Testis (tissue), 2 donors: ENCODE measurements at regions not wholly inside any gene's neighbourhood (a gene's known extent, or its start where the extent isn't known, plus 50 kb on each side); places are given as distances from the start of the nearest gene placed in this dataset.

Source experiments
- DNase-seq: peaks from one replicate; pipeline ENCODE4 v3.0.0-alpha.2; 2019
- H3K27ac ChIP-seq, 2 donors: fragments of 200-600 bp; sonication (generic); one replicate each; pipeline ENCODE4 v1.5.1; 2019
- H3K27me3 ChIP-seq: fragments of 200-600 bp; sonication (generic); one replicate; pipeline ENCODE4 v1.5.1; 2019
- H3K36me3 ChIP-seq: fragments of 200-600 bp; sonication (generic); one replicate; pipeline ENCODE4 v1.5.1; 2017; ENCODE audit warnings: low read depth; ENCODE audit errors: missing control alignments
- H3K4me1 ChIP-seq: fragments of 200-600 bp; sonication (generic); one replicate; pipeline ENCODE4 v1.5.1; 2019
- H3K4me3 ChIP-seq, 2 donors: fragments of 200-600 bp; sonication (generic); one replicate each; pipeline ENCODE4 v1.5.1; 2017 to 2019
- H3K9me3 ChIP-seq: fragments of 200-600 bp; sonication (generic); one replicate; pipeline ENCODE4 v1.5.1; 2017
- POLR2A ChIP-seq: fragments of 450-650 bp; IDR thresholded peaks from one replicate; pipeline ENCODE4 v1.6.1; 2017; ENCODE audit warnings: antibody characterized with exemption, mild to moderate bottlenecking, moderate library complexity
- WGBS, 2 donors: methylation state at CpG; one replicate each; pipeline ENCODE4 v1.1.5; 2018; 5-methylcytosine and 5-hydroxymethylcytosine counted together
- intact Hi-C: fragments of 100-400 bp; cut with DNase I; formaldehyde crosslinking; loops from one replicate; pipeline ENCODE4 v1.15.1; 2023; ENCODE audit warnings: low total_unique reads
- TF ChIP-seq, protein P1 (sequence below), 3 experiments: fragments of 450-650 bp in 2 of 3; fragments of 200-600 bp in 1 of 3; sonication (generic) in 1 of 3; IDR thresholded peaks; one replicate each; pipeline ENCODE4 v1.5.1; 2016 to 2019; ENCODE audit warnings: antibody characterized with exemption in 3 of 3, mild to moderate bottlenecking in 2 of 3, moderate library complexity in 1 of 3

DNA sequence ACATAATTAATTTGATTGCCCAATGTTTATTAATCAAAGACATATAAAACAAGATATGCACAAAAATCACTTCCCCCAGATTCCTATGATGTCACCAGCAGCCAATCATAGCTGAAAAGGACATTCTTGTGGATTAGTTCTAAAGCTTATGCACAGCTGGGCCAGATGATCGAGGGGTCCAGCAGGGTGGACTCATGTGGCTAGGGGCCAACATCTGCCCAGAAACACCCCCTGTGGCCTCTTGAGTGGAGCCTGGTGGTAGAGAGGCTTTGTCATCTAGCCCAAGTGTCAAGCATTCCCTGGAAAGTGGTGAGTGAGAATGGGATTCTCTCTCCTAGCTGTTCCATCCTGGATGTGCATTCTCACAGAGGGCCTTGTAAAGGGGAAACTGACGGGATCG is 590.0 kb downstream of the BCL11B start:
- H3K27me3 ChIP-seq, result no peaks in the 10 kb centered on the region
- H3K4me3 ChIP-seq, result no peak overlapping the region
- TF ChIP-seq, protein P1, sequence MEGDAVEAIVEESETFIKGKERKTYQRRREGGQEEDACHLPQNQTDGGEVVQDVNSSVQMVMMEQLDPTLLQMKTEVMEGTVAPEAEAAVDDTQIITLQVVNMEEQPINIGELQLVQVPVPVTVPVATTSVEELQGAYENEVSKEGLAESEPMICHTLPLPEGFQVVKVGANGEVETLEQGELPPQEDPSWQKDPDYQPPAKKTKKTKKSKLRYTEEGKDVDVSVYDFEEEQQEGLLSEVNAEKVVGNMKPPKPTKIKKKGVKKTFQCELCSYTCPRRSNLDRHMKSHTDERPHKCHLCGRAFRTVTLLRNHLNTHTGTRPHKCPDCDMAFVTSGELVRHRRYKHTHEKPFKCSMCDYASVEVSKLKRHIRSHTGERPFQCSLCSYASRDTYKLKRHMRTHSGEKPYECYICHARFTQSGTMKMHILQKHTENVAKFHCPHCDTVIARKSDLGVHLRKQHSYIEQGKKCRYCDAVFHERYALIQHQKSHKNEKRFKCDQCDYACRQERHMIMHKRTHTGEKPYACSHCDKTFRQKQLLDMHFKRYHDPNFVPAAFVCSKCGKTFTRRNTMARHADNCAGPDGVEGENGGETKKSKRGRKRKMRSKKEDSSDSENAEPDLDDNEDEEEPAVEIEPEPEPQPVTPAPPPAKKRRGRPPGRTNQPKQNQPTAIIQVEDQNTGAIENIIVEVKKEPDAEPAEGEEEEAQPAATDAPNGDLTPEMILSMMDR (IDR thresholded peaks at IDR 0.05), result no peak
- TF ChIP-seq POLR2A, result no peak
- DNase-seq, result no peak
- no peaks in the 10 kb centered on the region for H3K4me1 ChIP-seq
- H3K9me3 ChIP-seq, result no peaks in the 10 kb centered on the region
- 89 to 92% methylated on average over 3 of the region's 3 CpGs for WGBS, 2 donors
- H3K27ac ChIP-seq, result no peak overlapping the region
- H3K36me3 ChIP-seq, result no peaks in the 10 kb centered on the region
- intact Hi-C loops, result no loop called here

DNA sequence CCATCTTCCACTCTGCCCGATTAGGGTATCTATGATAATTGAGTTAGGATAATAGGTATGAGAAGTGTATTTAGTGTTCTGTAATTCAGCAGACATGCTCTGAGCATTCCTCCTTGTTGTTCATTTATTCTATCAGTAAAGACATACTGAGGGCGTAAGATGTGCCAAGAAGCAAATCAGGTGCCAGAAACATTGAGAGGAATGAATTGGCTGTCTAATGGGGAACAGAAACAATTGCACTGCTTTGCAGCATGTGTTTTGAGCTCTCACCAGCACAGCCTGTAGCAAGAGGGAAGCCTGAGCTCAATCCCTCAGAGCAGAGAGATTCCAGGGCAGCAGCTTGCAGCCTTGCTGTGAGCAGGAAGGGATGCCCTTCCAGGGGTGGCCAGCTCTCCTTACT is 589.3 kb downstream of the BCL11B start:
- H3K27me3 ChIP-seq, result no peaks in the 10 kb centered on the region
- H3K4me3 ChIP-seq, result no peak overlapping the region
- no peak for DNase-seq
- no peak for TF ChIP-seq POLR2A
- TF ChIP-seq, protein P1 (IDR thresholded peaks at IDR 0.05), result no peak
- intact Hi-C loops, result no loop called here
- no peaks in the 10 kb centered on the region for H3K36me3 ChIP-seq
- no peak overlapping the region for H3K27ac ChIP-seq
- H3K9me3 ChIP-seq, result no peaks in the 10 kb centered on the region
- 51 to 74% methylated on average over 2 of the region's 2 CpGs for WGBS, 2 donors
- no peaks in the 10 kb centered on the region for H3K4me1 ChIP-seq

DNA sequence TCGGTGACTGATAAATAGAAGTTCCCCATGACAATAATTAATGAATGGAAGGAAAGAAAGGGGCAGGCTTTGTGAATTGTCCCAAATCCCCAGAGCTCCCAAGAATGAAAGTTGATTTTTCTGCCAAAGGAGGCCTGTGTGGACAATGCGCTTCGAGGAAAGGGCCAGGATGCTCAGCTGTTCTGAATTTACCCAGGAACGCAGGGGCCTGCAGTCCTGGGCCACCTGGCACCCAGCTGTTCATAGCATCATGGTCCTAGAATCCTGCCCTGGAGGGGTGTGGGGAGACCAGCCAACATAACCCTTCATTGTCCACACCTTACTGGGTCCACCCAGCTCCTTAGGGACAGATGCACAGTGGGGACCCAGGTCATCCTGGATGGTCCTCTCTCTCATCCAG is 587.5 kb downstream of the BCL11B start:
- no peak overlapping the region for H3K4me3 ChIP-seq
- no peaks in the 10 kb centered on the region for H3K27me3 ChIP-seq
- intact Hi-C loops, result no loop called here
- H3K9me3 ChIP-seq, result no peaks in the 10 kb centered on the region
- no peaks in the 10 kb centered on the region for H3K36me3 ChIP-seq
- H3K27ac ChIP-seq, result no peak overlapping the region
- TF ChIP-seq, protein P1 (IDR thresholded peaks at IDR 0.05), result no peak
- TF ChIP-seq POLR2A, result no peak
- no peaks in the 10 kb centered on the region for H3K4me1 ChIP-seq
- WGBS, 2 donors, result 79 to 87% methylated on average over 4 of the region's 4 CpGs
- DNase-seq, result no peak

DNA sequence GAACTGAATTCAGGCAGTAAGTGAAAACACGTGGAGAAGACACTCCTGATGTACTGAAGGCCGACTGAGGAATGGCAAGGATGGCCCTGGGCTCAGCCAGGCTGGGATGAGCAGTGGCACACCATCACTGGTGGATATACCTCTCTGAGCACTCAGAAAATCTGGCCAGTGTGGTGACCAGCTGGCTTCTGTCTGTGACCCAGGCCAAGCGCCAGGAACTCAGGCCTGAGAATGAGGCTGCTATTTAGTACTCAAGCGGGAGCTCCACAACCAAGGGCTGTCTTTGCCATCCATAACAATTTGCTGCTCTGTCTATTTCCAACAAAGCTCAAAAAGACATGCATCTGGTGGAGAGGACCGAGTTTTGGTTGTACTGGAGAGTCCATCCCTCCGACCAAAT is 586.3 kb downstream of the BCL11B start:
- no peaks in the 10 kb centered on the region for H3K9me3 ChIP-seq
- no peaks in the 10 kb centered on the region for H3K4me1 ChIP-seq
- H3K36me3 ChIP-seq, result no peaks in the 10 kb centered on the region
- H3K4me3 ChIP-seq, result no peak overlapping the region
- no peak overlapping the region for H3K27ac ChIP-seq
- WGBS, 2 donors, result 87% methylated on average over 5 to 6 of the region's 6 CpGs
- no peaks in the 10 kb centered on the region for H3K27me3 ChIP-seq
- intact Hi-C loops, result no loop called here
- no peak for DNase-seq
- no peak for TF ChIP-seq POLR2A
- TF ChIP-seq, protein P1 (IDR thresholded peaks at IDR 0.05), result no peak

DNA sequence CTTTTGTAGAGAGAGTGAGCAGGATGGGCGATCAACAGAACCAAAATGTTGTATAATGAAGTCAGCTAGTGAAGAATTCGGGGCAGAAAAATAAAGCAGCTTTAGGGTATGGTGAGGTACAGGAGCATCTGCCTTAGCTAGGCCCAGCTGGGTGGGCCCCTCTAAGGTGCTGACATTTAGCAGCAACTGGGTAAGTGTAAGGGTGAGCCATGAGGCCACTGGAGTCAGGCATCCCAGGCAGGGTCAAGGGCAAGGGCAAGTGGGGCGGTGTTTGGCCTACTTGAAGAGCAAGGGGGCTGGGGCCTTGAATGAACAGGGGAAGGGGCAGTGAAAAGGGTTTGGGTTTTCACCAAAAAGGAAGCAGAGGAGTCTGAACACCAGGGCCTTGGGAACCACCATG is 583.6 kb downstream of the BCL11B start:
- Histone ChIP-seq H3K9me3 (no peaks in the 10 kb centered on the region), H3K4me1 (no peaks in the 10 kb centered on the region), H3K27ac (no peak overlapping the region), H3K36me3 (no peaks in the 10 kb centered on the region), H3K4me3 (no peak overlapping the region), H3K27me3 (no peaks in the 10 kb centered on the region)
- intact Hi-C loops, result no loop called here
- DNase-seq, result no peak
- WGBS, 2 donors, result 96 to 98% methylated on average over 3 of the region's 3 CpGs
- TF ChIP-seq POLR2A, result no peak
- TF ChIP-seq, protein P1 (IDR thresholded peaks at IDR 0.05), result no peak
